ENCODE measurements at regions not wholly inside any gene's neighbourhood (a gene's known extent, or its start where the extent isn't known, plus 50 kb on each side); places are given as distances from the start of the nearest gene placed in this dataset.

- H3K4me3 ChIP-seq (ENCODE audit: low read depth, low read length), result no peak overlapping the region
- TF ChIP-seq, protein P1, sequence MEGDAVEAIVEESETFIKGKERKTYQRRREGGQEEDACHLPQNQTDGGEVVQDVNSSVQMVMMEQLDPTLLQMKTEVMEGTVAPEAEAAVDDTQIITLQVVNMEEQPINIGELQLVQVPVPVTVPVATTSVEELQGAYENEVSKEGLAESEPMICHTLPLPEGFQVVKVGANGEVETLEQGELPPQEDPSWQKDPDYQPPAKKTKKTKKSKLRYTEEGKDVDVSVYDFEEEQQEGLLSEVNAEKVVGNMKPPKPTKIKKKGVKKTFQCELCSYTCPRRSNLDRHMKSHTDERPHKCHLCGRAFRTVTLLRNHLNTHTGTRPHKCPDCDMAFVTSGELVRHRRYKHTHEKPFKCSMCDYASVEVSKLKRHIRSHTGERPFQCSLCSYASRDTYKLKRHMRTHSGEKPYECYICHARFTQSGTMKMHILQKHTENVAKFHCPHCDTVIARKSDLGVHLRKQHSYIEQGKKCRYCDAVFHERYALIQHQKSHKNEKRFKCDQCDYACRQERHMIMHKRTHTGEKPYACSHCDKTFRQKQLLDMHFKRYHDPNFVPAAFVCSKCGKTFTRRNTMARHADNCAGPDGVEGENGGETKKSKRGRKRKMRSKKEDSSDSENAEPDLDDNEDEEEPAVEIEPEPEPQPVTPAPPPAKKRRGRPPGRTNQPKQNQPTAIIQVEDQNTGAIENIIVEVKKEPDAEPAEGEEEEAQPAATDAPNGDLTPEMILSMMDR (IDR thresholded peaks at IDR 0.05; ENCODE audit: low read depth, low read length), result no peak
These were observed 59.1 kb upstream of the SLC14A2 start for GRCh38 chr18:45556222-45556621.

GRCh38 chr18:45557287-45557686, 58.0 kb upstream of the SLC14A2 start:
- no peak overlapping the region for H3K4me3 ChIP-seq (ENCODE audit: low read depth, low read length)
- TF ChIP-seq, protein P1 (IDR thresholded peaks at IDR 0.05; ENCODE audit: low read depth, low read length), result no peak

DNA sequence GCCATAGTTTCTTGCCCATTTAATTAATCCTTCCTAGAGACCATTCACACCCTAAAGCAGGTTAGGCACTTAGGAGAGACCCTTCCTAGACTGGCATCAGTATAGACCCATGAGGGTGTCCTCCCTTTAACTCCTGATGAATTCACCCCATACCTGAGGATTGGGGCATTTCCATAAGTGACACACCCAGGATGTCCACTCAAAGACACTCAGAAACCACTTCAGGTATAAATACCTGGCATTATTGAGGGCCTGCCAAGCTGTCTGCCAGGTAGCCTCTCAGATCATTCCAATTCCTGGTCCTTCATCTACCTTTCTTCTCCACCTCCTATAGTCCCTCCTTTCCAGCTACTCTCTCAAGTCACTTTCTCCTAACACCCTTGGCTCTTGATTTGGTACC, 57.5 kb upstream of the SLC14A2 start:
- TF ChIP-seq, protein P1 (IDR thresholded peaks at IDR 0.05; ENCODE audit: low read depth, low read length), result no peak
- H3K4me3 ChIP-seq (ENCODE audit: low read depth, low read length), result no peak overlapping the region

GRCh38 chr18:45559258-45559657, 56.0 kb upstream of the SLC14A2 start:
- H3K4me3 ChIP-seq (ENCODE audit: low read depth, low read length), result no peak overlapping the region
- TF ChIP-seq, protein P1 (IDR thresholded peaks at IDR 0.05; ENCODE audit: low read depth, low read length), result no peak

DNA sequence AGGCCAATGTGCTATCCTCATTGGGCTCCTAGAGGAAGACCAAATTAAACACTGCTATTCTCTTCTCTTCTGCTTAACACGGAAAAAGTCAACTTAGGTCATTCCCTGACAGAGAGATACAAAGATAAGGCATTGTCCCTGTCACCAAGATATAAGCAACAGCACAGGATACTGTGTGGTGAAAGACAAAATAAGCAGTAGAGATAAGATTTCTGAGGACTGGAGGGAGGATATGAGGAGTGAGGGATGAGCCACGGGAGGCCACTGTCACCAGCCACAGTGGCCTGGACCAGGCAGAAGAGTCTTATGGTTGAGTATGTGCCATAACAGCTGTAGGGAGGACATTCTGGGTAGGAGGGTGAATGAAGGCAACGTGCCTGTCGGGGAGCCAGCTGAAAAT, 54.4 kb upstream of the SLC14A2 start:
- TF ChIP-seq, protein P1 (IDR thresholded peaks at IDR 0.05; ENCODE audit: low read depth, low read length), result no peak
- no peak overlapping the region for H3K4me3 ChIP-seq (ENCODE audit: low read depth, low read length)

DNA sequence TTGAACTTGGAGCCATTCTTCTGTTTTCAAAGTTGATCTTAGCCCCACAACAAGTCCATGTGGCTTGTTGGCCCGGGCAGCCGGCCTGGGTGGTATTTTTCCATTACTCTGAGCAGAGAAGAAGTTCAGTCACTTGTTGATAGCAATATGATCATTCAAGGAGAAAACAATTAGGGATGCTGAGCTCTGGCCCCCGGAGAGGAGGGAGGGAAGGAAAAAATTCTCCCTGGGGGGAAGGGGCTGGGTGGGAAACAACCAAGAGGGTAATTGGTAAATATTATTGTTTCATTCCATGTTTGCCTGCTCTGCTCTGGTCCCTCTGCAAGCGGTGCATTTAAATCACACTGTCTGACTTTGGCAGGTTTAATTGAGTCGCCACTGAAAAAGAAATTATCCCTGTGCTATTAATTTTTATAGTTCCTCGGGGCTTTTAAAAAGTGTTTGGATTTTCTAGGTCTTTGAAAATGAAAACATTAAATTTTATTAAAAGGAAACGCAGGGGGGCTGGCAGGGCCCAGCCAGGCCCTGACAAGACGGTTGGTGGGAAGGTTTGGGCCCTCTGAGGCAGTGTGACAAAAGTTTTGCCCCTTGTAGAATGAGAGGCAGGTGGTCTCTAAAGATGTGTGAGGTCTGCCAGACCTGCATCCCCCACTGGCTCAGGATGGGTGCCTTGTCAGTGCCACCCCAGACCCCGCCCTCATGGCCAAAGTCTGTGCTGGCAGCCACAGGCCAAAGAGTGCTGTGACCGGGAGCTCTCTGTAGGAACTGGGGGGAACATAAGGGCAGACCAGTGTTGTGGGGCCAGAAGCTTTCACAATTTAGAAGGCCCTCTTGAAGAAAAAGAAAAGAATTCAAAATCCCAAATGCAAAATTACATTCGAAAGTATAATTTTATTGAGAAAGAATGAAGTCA, 52.5 kb upstream of the SLC14A2 start:
- TF ChIP-seq, protein P1 (IDR thresholded peaks at IDR 0.05; ENCODE audit: low read depth, low read length), result no peak
- H3K4me3 ChIP-seq (ENCODE audit: low read depth, low read length), result no peak overlapping the region

GRCh38 chr18:45565280-45565970, 49.9 kb upstream of the SLC14A2 start:
- no peak overlapping the region for H3K4me3 ChIP-seq (ENCODE audit: low read depth, low read length)
- TF ChIP-seq, protein P1 (IDR thresholded peaks at IDR 0.05; ENCODE audit: low read depth, low read length), result no peak
